DOHH2 (cell line): ENCODE measurements at regions not wholly inside any gene's neighbourhood (a gene's known extent, or its start where the extent isn't known, plus 50 kb on each side); places are given as distances from the start of the nearest gene placed in this dataset.

Source experiments
- H3F3A ChIP-seq: fragments of 200-600 bp; sonication (generic), shearing (Covaris generic); 2 replicates; pipeline ENCODE4 v1.6.0; 2016; ENCODE audit warnings: antibody characterized with exemption, mild to moderate bottlenecking; ENCODE audit not compliant: control insufficient read depth, insufficient read depth
- H3K27ac ChIP-seq: fragments of 200-600 bp; sonication (generic); 2 replicates; pipeline ENCODE4 v1.5.1; 2014; ENCODE audit warnings: low read depth, mild to moderate bottlenecking, low read length, moderate library complexity
- H3K27me3 ChIP-seq: fragments of 200-600 bp; sonication (generic); 2 replicates; pipeline ENCODE4 v1.6.1; 2014; ENCODE audit warnings: mild to moderate bottlenecking, low read length, mixed read lengths; ENCODE audit not compliant: control insufficient read depth
- H3K36me3 ChIP-seq: fragments of 200-600 bp; sonication (generic); 2 replicates; pipeline ENCODE4 v1.6.1; 2014; ENCODE audit warnings: mild to moderate bottlenecking, low read length, moderate library complexity, mixed read lengths; ENCODE audit not compliant: control insufficient read depth
- H3K4me1 ChIP-seq: fragments of 200-600 bp; sonication (generic); 2 replicates; pipeline ENCODE4 v1.6.1; 2014; ENCODE audit warnings: mild to moderate bottlenecking, low read length, mixed read lengths; ENCODE audit not compliant: control insufficient read depth
- H3K4me2 ChIP-seq: fragments of 200-600 bp; sonication (generic); 2 replicates; pipeline ENCODE4 v1.6.0; 2014; ENCODE audit warnings: mild to moderate bottlenecking, low read length, moderate library complexity
- H3K4me3 ChIP-seq: fragments of 200-600 bp; sonication (generic); 2 replicates; pipeline ENCODE4 v1.5.1; 2014; ENCODE audit warnings: mild to moderate bottlenecking, low read length, mixed read lengths
- H3K79me2 ChIP-seq: fragments of 200-600 bp; sonication (generic); 2 replicates; pipeline ENCODE4 v1.6.1; 2014; ENCODE audit warnings: mild to moderate bottlenecking, low read length, mixed read lengths; ENCODE audit not compliant: control insufficient read depth
- H3K9me2 ChIP-seq: fragments of 200-600 bp; sonication (generic); replicated peaks from 2 replicates; pipeline ENCODE4 v1.6.1; 2014; ENCODE audit warnings: mild to moderate bottlenecking, low read length, mixed read lengths; ENCODE audit not compliant: control insufficient read depth
- H3K9me3 ChIP-seq: fragments of 200-600 bp; sonication (generic); 2 replicates; pipeline ENCODE4 v1.6.1; 2014; ENCODE audit warnings: antibody characterized with exemption, low read length, mixed read lengths; ENCODE audit not compliant: control insufficient read depth, insufficient read depth
- H4K20me1 ChIP-seq: fragments of 200-600 bp; sonication (generic); 2 replicates; pipeline ENCODE4 v1.6.0; 2014; ENCODE audit warnings: low read depth, mild to moderate bottlenecking, antibody characterized with exemption, low read length, moderate library complexity; ENCODE audit not compliant: control insufficient read depth, insufficient read depth
- EZH2phosphoT487 ChIP-seq: fragments of 200-600 bp; sonication (generic); IDR thresholded peaks from 2 replicates; pipeline ENCODE4 v1.6.1; 2017; ENCODE audit warnings: borderline replicate concordance, mild to moderate bottlenecking, antibody characterized with exemption, low read length, moderate library complexity, mixed read lengths
- TF ChIP-seq, protein P1 (sequence below): fragments of 200-600 bp; sonication (generic); IDR thresholded peaks from one replicate; pipeline ENCODE4 v1.5.1; 2014; ENCODE audit warnings: antibody characterized with exemption, mild to moderate bottlenecking, low read depth, low read length; ENCODE audit not compliant: poor library complexity, severe bottlenecking

GRCh38 chr11:103534959-103535358 lies 425.7 kb downstream of the DYNC2H1 start:
- H3K9me2 ChIP-seq: no peaks in the 10 kb centered on the region
- no peaks in the 10 kb centered on the region for H3K9me3 ChIP-seq
- no peaks in the 10 kb centered on the region for H3K27me3 ChIP-seq
- H3K4me2 ChIP-seq: no peak overlapping the region
- no peak overlapping the region for H3K4me3 ChIP-seq
- H3K79me2 ChIP-seq: no peaks in the 10 kb centered on the region
- H4K20me1 ChIP-seq: no peaks in the 10 kb centered on the region
- H3K4me1 ChIP-seq: no peaks in the 10 kb centered on the region
- TF ChIP-seq, protein P1, sequence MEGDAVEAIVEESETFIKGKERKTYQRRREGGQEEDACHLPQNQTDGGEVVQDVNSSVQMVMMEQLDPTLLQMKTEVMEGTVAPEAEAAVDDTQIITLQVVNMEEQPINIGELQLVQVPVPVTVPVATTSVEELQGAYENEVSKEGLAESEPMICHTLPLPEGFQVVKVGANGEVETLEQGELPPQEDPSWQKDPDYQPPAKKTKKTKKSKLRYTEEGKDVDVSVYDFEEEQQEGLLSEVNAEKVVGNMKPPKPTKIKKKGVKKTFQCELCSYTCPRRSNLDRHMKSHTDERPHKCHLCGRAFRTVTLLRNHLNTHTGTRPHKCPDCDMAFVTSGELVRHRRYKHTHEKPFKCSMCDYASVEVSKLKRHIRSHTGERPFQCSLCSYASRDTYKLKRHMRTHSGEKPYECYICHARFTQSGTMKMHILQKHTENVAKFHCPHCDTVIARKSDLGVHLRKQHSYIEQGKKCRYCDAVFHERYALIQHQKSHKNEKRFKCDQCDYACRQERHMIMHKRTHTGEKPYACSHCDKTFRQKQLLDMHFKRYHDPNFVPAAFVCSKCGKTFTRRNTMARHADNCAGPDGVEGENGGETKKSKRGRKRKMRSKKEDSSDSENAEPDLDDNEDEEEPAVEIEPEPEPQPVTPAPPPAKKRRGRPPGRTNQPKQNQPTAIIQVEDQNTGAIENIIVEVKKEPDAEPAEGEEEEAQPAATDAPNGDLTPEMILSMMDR: no peak
- TF ChIP-seq EZH2phosphoT487: no peak
- H3F3A ChIP-seq: no peaks in the 10 kb centered on the region
- no peaks in the 10 kb centered on the region for H3K36me3 ChIP-seq
- no peak overlapping the region for H3K27ac ChIP-seq

GRCh38 chr11:103536335-103536722 lies 427.1 kb downstream of the DYNC2H1 start:
- no peaks in the 10 kb centered on the region for H3F3A ChIP-seq
- TF ChIP-seq EZH2phosphoT487: no peak
- TF ChIP-seq, protein P1: no peak
- H3K4me2 ChIP-seq: no peak overlapping the region
- H3K4me1 ChIP-seq: no peaks in the 10 kb centered on the region
- no peaks in the 10 kb centered on the region for H3K9me2 ChIP-seq
- H3K9me3 ChIP-seq: no peaks in the 10 kb centered on the region
- no peaks in the 10 kb centered on the region for H4K20me1 ChIP-seq
- no peak overlapping the region for H3K4me3 ChIP-seq
- H3K27ac ChIP-seq: no peak overlapping the region
- no peaks in the 10 kb centered on the region for H3K36me3 ChIP-seq
- no peaks in the 10 kb centered on the region for H3K79me2 ChIP-seq
- H3K27me3 ChIP-seq: no peaks in the 10 kb centered on the region

DNA sequence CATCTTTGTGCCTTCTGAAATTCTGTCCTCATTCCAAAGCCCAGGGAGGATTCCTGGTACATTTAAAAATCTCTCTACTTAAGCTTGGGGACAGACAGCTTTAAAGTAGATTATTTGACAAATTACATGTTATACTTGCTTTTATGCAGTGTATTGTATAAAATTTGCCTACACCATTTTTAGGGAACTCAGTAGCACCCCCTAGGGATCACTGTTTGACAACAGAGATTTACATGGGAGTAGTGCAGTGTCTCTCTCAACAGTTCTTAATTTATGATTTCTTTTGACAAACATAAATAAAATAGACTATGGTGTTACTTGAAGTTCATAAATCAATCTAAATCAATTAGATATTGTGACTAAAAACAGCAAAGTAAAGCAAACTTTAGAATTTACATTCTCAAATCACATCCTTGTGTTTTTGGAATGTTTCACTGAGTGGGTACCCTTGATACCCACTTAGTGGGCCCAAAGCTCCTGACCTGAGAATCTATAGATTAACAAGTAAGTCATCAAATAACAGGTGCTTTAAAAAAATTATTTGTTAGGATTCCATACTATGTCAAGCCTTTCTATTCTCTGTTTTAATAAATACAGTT lies 428.8 kb downstream of the DYNC2H1 start:
- TF ChIP-seq EZH2phosphoT487: no peak
- TF ChIP-seq, protein P1: peak; percentile 73
- no peaks in the 10 kb centered on the region for H3K9me3 ChIP-seq
- no peak overlapping the region for H3K27ac ChIP-seq
- H3K4me2 ChIP-seq: no peak overlapping the region
- H3K36me3 ChIP-seq: no peaks in the 10 kb centered on the region
- no peaks in the 10 kb centered on the region for H4K20me1 ChIP-seq
- H3F3A ChIP-seq: no peaks in the 10 kb centered on the region
- H3K4me1 ChIP-seq: no peaks in the 10 kb centered on the region
- H3K79me2 ChIP-seq: no peaks in the 10 kb centered on the region
- no peaks in the 10 kb centered on the region for H3K9me2 ChIP-seq
- H3K27me3 ChIP-seq: no peaks in the 10 kb centered on the region
- H3K4me3 ChIP-seq: no peak overlapping the region
